ENCODE measurements at regions not wholly inside any gene's neighbourhood (a gene's known extent, or its start where the extent isn't known, plus 50 kb on each side); places are given as distances from the start of the nearest gene placed in this dataset.

DNA sequence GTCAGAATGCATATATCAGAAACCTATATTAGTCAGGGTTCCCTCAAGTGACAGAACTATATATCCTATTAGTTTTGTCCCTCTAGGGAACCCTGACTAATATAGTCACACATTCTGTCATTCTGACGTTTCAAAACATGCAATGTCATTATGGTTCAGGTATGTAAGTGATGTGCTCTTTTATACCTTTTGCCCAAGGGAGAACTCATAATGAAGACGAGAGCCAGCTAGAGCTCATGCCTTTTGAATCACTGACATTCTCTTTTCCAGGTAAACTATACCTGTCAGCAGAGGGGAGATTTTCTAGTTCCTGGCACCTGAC is 576.7 kb downstream of the LRRC70 start:
- Histone ChIP-seq H3K27ac (ENCODE audit: low read length) (no peak overlapping the region), H3K79me2 (ENCODE audit: low read length) (no peaks in the 10 kb centered on the region), H3K9ac (ENCODE audit: low read length) (no peak overlapping the region), H3K4me2 (ENCODE audit: low read length) (no peak overlapping the region), H3K36me3 (replicated peaks; ENCODE audit: low read depth, low read length) (no peaks in the 10 kb centered on the region), H4K20me1 (ENCODE audit: insufficient read depth, low read length) (no peaks in the 10 kb centered on the region), H3K4me3 (ENCODE audit: low read length) (no peak overlapping the region), H3K27me3 (ENCODE audit: low read depth, low read length) (no peaks in the 10 kb centered on the region), H3K4me1 (ENCODE audit: low read length) (no peaks in the 10 kb centered on the region), H2AFZ (ENCODE audit: low read depth, low read length) (no peak overlapping the region), H3K9me3 (ENCODE audit: insufficient read depth, low read length) (no peaks in the 10 kb centered on the region)
- TF ChIP-seq, protein P1, sequence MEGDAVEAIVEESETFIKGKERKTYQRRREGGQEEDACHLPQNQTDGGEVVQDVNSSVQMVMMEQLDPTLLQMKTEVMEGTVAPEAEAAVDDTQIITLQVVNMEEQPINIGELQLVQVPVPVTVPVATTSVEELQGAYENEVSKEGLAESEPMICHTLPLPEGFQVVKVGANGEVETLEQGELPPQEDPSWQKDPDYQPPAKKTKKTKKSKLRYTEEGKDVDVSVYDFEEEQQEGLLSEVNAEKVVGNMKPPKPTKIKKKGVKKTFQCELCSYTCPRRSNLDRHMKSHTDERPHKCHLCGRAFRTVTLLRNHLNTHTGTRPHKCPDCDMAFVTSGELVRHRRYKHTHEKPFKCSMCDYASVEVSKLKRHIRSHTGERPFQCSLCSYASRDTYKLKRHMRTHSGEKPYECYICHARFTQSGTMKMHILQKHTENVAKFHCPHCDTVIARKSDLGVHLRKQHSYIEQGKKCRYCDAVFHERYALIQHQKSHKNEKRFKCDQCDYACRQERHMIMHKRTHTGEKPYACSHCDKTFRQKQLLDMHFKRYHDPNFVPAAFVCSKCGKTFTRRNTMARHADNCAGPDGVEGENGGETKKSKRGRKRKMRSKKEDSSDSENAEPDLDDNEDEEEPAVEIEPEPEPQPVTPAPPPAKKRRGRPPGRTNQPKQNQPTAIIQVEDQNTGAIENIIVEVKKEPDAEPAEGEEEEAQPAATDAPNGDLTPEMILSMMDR (IDR thresholded peaks at IDR 0.05; ENCODE audit: low read depth, low read length) = no peak
- no peak for TF ChIP-seq EZH2phosphoT487 (IDR thresholded peaks at IDR 0.05; ENCODE audit: low read depth)

- Histone ChIP-seq H2AFZ (ENCODE audit: low read depth, low read length) (no peak overlapping the region), H3K4me1 (ENCODE audit: low read length) (no peaks in the 10 kb centered on the region), H3K9ac (ENCODE audit: low read length) (no peak overlapping the region), H3K27ac (ENCODE audit: low read length) (no peak overlapping the region), H3K27me3 (ENCODE audit: low read depth, low read length) (no peaks in the 10 kb centered on the region), H3K9me3 (ENCODE audit: insufficient read depth, low read length) (no peaks in the 10 kb centered on the region), H3K79me2 (ENCODE audit: low read length) (no peaks in the 10 kb centered on the region), H4K20me1 (ENCODE audit: insufficient read depth, low read length) (no peaks in the 10 kb centered on the region), H3K4me2 (ENCODE audit: low read length) (no peak overlapping the region), H3K4me3 (ENCODE audit: low read length) (no peak overlapping the region), H3K36me3 (replicated peaks; ENCODE audit: low read depth, low read length) (no peaks in the 10 kb centered on the region)
- TF ChIP-seq, protein P1 (IDR thresholded peaks at IDR 0.05; ENCODE audit: low read depth, low read length) = no peak
- no peak for TF ChIP-seq EZH2phosphoT487 (IDR thresholded peaks at IDR 0.05; ENCODE audit: low read depth)
These were observed 576.1 kb downstream of the LRRC70 start for GRCh38 chr5:63154476-63155309.

- no peak overlapping the region for H3K4me2 ChIP-seq (ENCODE audit: low read length)
- no peak overlapping the region for H3K4me3 ChIP-seq (ENCODE audit: low read length)
- no peaks in the 10 kb centered on the region for H3K36me3 ChIP-seq (replicated peaks; ENCODE audit: low read depth, low read length)
- no peaks in the 10 kb centered on the region for H3K4me1 ChIP-seq (ENCODE audit: low read length)
- H3K27ac ChIP-seq (ENCODE audit: low read length) = no peak overlapping the region
- no peak overlapping the region for H3K9ac ChIP-seq (ENCODE audit: low read length)
- no peak overlapping the region for H2AFZ ChIP-seq (ENCODE audit: low read depth, low read length)
- H3K27me3 ChIP-seq (ENCODE audit: low read depth, low read length) = no peaks in the 10 kb centered on the region
- H3K9me3 ChIP-seq (ENCODE audit: insufficient read depth, low read length) = no peaks in the 10 kb centered on the region
- no peaks in the 10 kb centered on the region for H3K79me2 ChIP-seq (ENCODE audit: low read length)
- TF ChIP-seq, protein P1 (IDR thresholded peaks at IDR 0.05; ENCODE audit: low read depth, low read length) = no peak
- no peak for TF ChIP-seq EZH2phosphoT487 (IDR thresholded peaks at IDR 0.05; ENCODE audit: low read depth)
- H4K20me1 ChIP-seq (ENCODE audit: insufficient read depth, low read length) = no peaks in the 10 kb centered on the region
These were observed 574.3 kb downstream of the LRRC70 start for GRCh38 chr5:63152871-63153270.

- no peak overlapping the region for H3K9ac ChIP-seq (ENCODE audit: low read length)
- H3K4me2 ChIP-seq (ENCODE audit: low read length) = no peak overlapping the region
- no peaks in the 10 kb centered on the region for H4K20me1 ChIP-seq (ENCODE audit: insufficient read depth, low read length)
- no peaks in the 10 kb centered on the region for H3K4me1 ChIP-seq (ENCODE audit: low read length)
- H3K9me3 ChIP-seq (ENCODE audit: insufficient read depth, low read length) = no peaks in the 10 kb centered on the region
- H3K4me3 ChIP-seq (ENCODE audit: low read length) = no peak overlapping the region
- no peaks in the 10 kb centered on the region for H3K27me3 ChIP-seq (ENCODE audit: low read depth, low read length)
- no peak overlapping the region for H2AFZ ChIP-seq (ENCODE audit: low read depth, low read length)
- TF ChIP-seq EZH2phosphoT487 (IDR thresholded peaks at IDR 0.05; ENCODE audit: low read depth) = no peak
- TF ChIP-seq, protein P1 (IDR thresholded peaks at IDR 0.05; ENCODE audit: low read depth, low read length) = no peak
- H3K27ac ChIP-seq (ENCODE audit: low read length) = no peak overlapping the region
- no peaks in the 10 kb centered on the region for H3K36me3 ChIP-seq (replicated peaks; ENCODE audit: low read depth, low read length)
- no peaks in the 10 kb centered on the region for H3K79me2 ChIP-seq (ENCODE audit: low read length)
These were observed 566.5 kb downstream of the LRRC70 start for GRCh38 chr5:63145167-63145566.
